Caco-2 (cell line): ENCODE measurements at regions not wholly inside any gene's neighbourhood (a gene's known extent, or its start where the extent isn't known, plus 50 kb on each side); places are given as distances from the start of the nearest gene placed in this dataset.

Experiments
- BruUV-seq: library from RNA; stranded (reverse); fragments of 400-500 nt; replicated peaks from 2 replicates; lab custom pipeline; 2021; lab: Mats Ljungman, UMichigan
- CTCF ChIA-PET: fragments of 300-600 bp; sonication (Branson Sonifier 250); formaldehyde crosslinking; loops from one replicate; lab custom pipeline; 2022; ENCODE audit warnings: antibody characterized with exemption; lab: Charles Lee
- POLR2A ChIA-PET: fragments of 300-600 bp; sonication (Branson Sonifier 250); formaldehyde crosslinking; loops from one replicate; lab custom pipeline; 2022; ENCODE audit warnings: antibody characterized with exemption; lab: Charles Lee
- DNase-seq, 2 experiments: peaks; one replicate each; pipeline versions ENCODE4 v3.0.0 to v3.0.0-alpha.2; 2020 to 2022
- H3K27me3 ChIP-seq: replicated peaks from 2 replicates; pipeline ENCODE4 v1.6.0; 2011; ENCODE audit warnings: low read length; ENCODE audit not compliant: control insufficient read depth, insufficient read depth
- H3K36me3 ChIP-seq: 2 replicates; pipeline ENCODE4 v1.5.1; 2011; ENCODE audit warnings: low read length; ENCODE audit not compliant: control insufficient read depth, insufficient read depth
- H3K4me1 ChIP-seq: fragments of 250-450 bp; sonication (Bioruptor Pico); 2 replicates; pipeline ENCODE4 v1.5.1; 2020; ENCODE audit warnings: mild to moderate bottlenecking
- H3K4me3 ChIP-seq: 2 replicates; pipeline ENCODE4 v1.5.1; 2011; ENCODE audit warnings: low read depth, mild to moderate bottlenecking, control low read depth, low read length
- H3K9me3 ChIP-seq: fragments of 250-450 bp; sonication (Bioruptor Pico); 2 replicates; pipeline ENCODE4 v1.5.1; 2020; ENCODE audit warnings: mild to moderate bottlenecking, moderate library complexity
- H3K27ac Mint-ChIP-seq: one replicate; pipeline ENCODE4 v1.8.0; 2022; ENCODE audit warnings: mixed read lengths; ENCODE audit not compliant: unreplicated experiment
- H3K27me3 Mint-ChIP-seq: one replicate; pipeline ENCODE4 v1.8.0; 2022; ENCODE audit warnings: mixed read lengths; ENCODE audit not compliant: insufficient read depth, unreplicated experiment
- H3K36me3 Mint-ChIP-seq: one replicate; pipeline ENCODE4 v1.8.0; 2022; ENCODE audit warnings: mild to moderate bottlenecking, mixed read lengths; ENCODE audit not compliant: insufficient read depth, unreplicated experiment
- H3K4me1 Mint-ChIP-seq: one replicate; pipeline ENCODE4 v1.8.0; 2022; ENCODE audit warnings: low read depth, mixed read lengths; ENCODE audit not compliant: unreplicated experiment
- H3K4me3 Mint-ChIP-seq: one replicate; pipeline ENCODE4 v1.8.0; 2022; ENCODE audit warnings: mild to moderate bottlenecking, moderate library complexity, mixed read lengths; ENCODE audit not compliant: unreplicated experiment
- H3K9me3 Mint-ChIP-seq: one replicate; pipeline ENCODE4 v1.8.0; 2022; ENCODE audit warnings: mixed read lengths; ENCODE audit not compliant: unreplicated experiment
- intact Hi-C: fragments of 100-400 bp; cut with micrococcal nuclease; formaldehyde crosslinking; loops from one replicate; pipeline ENCODE4 v1.10.0; 2022; ENCODE audit not compliant: unreplicated experiment
- TF ChIP-seq, protein P1 (sequence below), 2 experiments: fragments of 200-600 bp in 1 of 2; IDR thresholded peaks; 1 replicate in 1 of 2; 2 replicates in 1 of 2; pipeline versions ENCODE4 v1.5.1 to v1.8.0; 2011 to 2022; ENCODE audit warnings: antibody characterized with exemption in 1 of 2, control low read depth in 1 of 2, inconsistent platforms in 1 of 2, low read depth in 1 of 2, low read length in 1 of 2, mild to moderate bottlenecking in 1 of 2, moderate library complexity in 1 of 2; ENCODE audit not compliant: insufficient read depth in 1 of 2, severe bottlenecking in 1 of 2, unreplicated experiment in 1 of 2

- no peaks in the 10 kb centered on the region for H3K9me3 Mint-ChIP-seq
- no peak overlapping the region for H3K27ac Mint-ChIP-seq
- no peak for DNase-seq
- no peak overlapping the region for H3K4me3 ChIP-seq
- TF ChIP-seq, protein P1, sequence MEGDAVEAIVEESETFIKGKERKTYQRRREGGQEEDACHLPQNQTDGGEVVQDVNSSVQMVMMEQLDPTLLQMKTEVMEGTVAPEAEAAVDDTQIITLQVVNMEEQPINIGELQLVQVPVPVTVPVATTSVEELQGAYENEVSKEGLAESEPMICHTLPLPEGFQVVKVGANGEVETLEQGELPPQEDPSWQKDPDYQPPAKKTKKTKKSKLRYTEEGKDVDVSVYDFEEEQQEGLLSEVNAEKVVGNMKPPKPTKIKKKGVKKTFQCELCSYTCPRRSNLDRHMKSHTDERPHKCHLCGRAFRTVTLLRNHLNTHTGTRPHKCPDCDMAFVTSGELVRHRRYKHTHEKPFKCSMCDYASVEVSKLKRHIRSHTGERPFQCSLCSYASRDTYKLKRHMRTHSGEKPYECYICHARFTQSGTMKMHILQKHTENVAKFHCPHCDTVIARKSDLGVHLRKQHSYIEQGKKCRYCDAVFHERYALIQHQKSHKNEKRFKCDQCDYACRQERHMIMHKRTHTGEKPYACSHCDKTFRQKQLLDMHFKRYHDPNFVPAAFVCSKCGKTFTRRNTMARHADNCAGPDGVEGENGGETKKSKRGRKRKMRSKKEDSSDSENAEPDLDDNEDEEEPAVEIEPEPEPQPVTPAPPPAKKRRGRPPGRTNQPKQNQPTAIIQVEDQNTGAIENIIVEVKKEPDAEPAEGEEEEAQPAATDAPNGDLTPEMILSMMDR (IDR thresholded peaks at IDR 0.05; ENCODE audit: insufficient read depth in 1 of 2, low read depth in 1 of 2, low read length in 1 of 2, severe bottlenecking in 1 of 2, unreplicated experiment in 1 of 2): no peak
- no TSS peak for BruUV-seq
- H3K36me3 Mint-ChIP-seq: no peaks in the 10 kb centered on the region
- POLR2A ChIA-PET: no interaction called here
- intact Hi-C loops: no loop called here
- CTCF ChIA-PET: interaction anchor here (1.0 kb wide), 1 partner anchor 15 kb away, joined by 3 read pairs; no protein-coding TSS in a partner anchor
- no peaks in the 10 kb centered on the region for H3K9me3 ChIP-seq
- H3K36me3 ChIP-seq: no peaks in the 10 kb centered on the region
- H3K4me3 Mint-ChIP-seq: no peak overlapping the region
- H3K4me1 ChIP-seq: no peaks in the 10 kb centered on the region; the same call in 1 of the 2 replicates
- H3K27me3 ChIP-seq: no peaks in the 10 kb centered on the region
- peaks cover 18% of the 10 kb centered on the region for H3K27me3 Mint-ChIP-seq
- H3K4me1 Mint-ChIP-seq: no peaks in the 10 kb centered on the region
Measured at GRCh38 chr20:56929606-56930005, 300.5 kb downstream of the TFAP2C start.

- no peak overlapping the region for H3K27ac Mint-ChIP-seq
- CTCF ChIA-PET: no interaction called here
- POLR2A ChIA-PET: no interaction called here
- no peak for DNase-seq
- H3K27me3 Mint-ChIP-seq: peaks cover 18% of the 10 kb centered on the region
- intact Hi-C loops: no loop called here
- H3K4me3 Mint-ChIP-seq: no peak overlapping the region
- Histone ChIP-seq H3K4me3 (no peak overlapping the region), H3K36me3 (no peaks in the 10 kb centered on the region), H3K9me3 (no peaks in the 10 kb centered on the region), H3K4me1 (no peaks in the 10 kb centered on the region; the same call in 1 of the 2 replicates), H3K27me3 (no peaks in the 10 kb centered on the region)
- BruUV-seq: no TSS peak
- TF ChIP-seq, protein P1 (IDR thresholded peaks at IDR 0.05; ENCODE audit: insufficient read depth in 1 of 2, low read depth in 1 of 2, low read length in 1 of 2, severe bottlenecking in 1 of 2, unreplicated experiment in 1 of 2): no peak
- no peaks in the 10 kb centered on the region for H3K36me3 Mint-ChIP-seq
- H3K9me3 Mint-ChIP-seq: no peaks in the 10 kb centered on the region
- no peaks in the 10 kb centered on the region for H3K4me1 Mint-ChIP-seq
Measured at GRCh38 chr20:56930876-56931275, 301.8 kb downstream of the TFAP2C start.

GRCh38 chr20:56932575-56933330 lies 303.6 kb downstream of the TFAP2C start:
- no peaks in the 10 kb centered on the region for H3K36me3 ChIP-seq
- DNase-seq: no peak
- TF ChIP-seq, protein P1 (IDR thresholded peaks at IDR 0.05; ENCODE audit: insufficient read depth in 1 of 2, low read depth in 1 of 2, low read length in 1 of 2, severe bottlenecking in 1 of 2, unreplicated experiment in 1 of 2): no peak
- no TSS peak for BruUV-seq
- CTCF ChIA-PET: no interaction called here
- Mint-ChIP-seq H3K9me3 (no peaks in the 10 kb centered on the region), H3K36me3 (no peaks in the 10 kb centered on the region), H3K27me3 (peaks cover 9% of the 10 kb centered on the region), H3K4me1 (no peaks in the 10 kb centered on the region), H3K27ac (no peak overlapping the region), H3K4me3 (no peak overlapping the region)
- no peaks in the 10 kb centered on the region for H3K9me3 ChIP-seq
- intact Hi-C loops: no loop called here
- no peaks in the 10 kb centered on the region for H3K27me3 ChIP-seq
- POLR2A ChIA-PET: no interaction called here
- H3K4me3 ChIP-seq: no peak overlapping the region
- no peaks in the 10 kb centered on the region for H3K4me1 ChIP-seq
